GM20000 (cell line): ENCODE measurements at regions not wholly inside any gene's neighbourhood (a gene's known extent, or its start where the extent isn't known, plus 50 kb on each side); places are given as distances from the start of the nearest gene placed in this dataset.
"Not testable (repeated sequence)": the region's sequence is repeated elsewhere in the genome, so short reads cannot be mapped to it uniquely, and the experiment has no call there.

Experiments used
- DNase-seq: peaks from one replicate; pipeline ENCODE4 v3.0.0; 2012; ENCODE audit warnings: low spot score
- TF ChIP-seq, protein P1 (sequence below): IDR thresholded peaks from 2 replicates; pipeline ENCODE4 v1.5.1; 2012; ENCODE audit warnings: mild to moderate bottlenecking, control low read depth; ENCODE audit errors: extremely low read depth, missing control alignments

DNA sequence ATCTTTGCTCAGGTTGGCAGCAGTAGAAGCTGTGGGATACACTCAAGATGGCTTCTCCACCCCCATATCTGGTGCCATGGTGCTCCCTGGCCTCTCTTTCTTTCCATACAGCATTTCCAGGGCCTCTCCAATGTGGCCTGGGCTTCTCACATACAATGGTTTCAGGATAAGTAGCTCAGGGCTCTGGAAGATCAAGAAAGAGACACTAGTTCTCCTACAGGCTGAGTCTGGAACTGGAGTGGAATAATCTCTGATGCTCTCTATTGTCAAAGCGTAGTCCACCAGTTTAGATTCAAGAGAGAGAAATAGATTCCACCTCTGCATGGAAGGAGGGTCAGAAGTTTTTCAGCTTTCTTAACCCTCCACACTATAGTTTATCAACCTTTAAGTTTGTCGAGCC, 138.2 kb upstream of the AADAT start:
- no peak for DNase-seq
- TF ChIP-seq, protein P1, sequence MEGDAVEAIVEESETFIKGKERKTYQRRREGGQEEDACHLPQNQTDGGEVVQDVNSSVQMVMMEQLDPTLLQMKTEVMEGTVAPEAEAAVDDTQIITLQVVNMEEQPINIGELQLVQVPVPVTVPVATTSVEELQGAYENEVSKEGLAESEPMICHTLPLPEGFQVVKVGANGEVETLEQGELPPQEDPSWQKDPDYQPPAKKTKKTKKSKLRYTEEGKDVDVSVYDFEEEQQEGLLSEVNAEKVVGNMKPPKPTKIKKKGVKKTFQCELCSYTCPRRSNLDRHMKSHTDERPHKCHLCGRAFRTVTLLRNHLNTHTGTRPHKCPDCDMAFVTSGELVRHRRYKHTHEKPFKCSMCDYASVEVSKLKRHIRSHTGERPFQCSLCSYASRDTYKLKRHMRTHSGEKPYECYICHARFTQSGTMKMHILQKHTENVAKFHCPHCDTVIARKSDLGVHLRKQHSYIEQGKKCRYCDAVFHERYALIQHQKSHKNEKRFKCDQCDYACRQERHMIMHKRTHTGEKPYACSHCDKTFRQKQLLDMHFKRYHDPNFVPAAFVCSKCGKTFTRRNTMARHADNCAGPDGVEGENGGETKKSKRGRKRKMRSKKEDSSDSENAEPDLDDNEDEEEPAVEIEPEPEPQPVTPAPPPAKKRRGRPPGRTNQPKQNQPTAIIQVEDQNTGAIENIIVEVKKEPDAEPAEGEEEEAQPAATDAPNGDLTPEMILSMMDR: no peak

DNA sequence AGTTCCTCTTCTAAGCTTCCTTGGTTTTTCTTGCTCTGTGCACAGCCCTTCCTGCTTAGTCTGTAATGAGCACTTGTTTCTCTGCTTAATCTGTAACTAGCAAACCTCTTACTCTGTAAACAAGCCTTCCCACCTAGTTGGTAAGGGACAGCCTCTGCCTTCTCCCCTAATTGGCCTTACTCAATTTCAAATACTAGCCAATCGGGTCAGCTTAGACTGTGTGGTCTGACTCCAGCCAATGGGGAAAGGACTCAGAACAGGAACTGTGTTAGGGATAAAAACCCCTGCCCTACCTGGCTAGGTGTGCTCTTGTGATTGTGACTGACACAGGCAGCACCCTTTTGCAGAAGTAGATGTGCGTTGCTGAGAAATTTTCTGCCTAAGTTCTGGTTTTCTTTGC, 136.5 kb upstream of the AADAT start:
- no peak for DNase-seq
- TF ChIP-seq, protein P1: no peak

DNA sequence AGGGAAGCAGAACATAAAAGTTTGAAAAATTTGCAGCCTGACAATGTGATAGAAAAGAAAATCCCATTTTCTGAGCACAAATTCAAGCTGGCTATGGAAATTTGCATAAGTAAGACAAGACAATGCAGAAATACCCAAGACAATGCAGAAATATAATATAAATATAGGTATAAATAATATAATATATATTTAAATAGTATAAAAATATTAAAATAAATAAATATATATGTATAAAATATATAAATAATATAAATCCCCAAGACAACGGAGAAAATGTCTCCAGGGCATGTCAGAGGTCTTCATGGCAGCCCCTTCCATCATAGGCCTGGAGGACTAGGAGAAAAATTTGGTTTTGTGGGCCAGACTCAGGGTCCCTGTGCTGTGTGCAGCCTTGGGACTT, 125.0 kb upstream of the AADAT start:
- TF ChIP-seq, protein P1: no peak
- no peak for DNase-seq

DNA sequence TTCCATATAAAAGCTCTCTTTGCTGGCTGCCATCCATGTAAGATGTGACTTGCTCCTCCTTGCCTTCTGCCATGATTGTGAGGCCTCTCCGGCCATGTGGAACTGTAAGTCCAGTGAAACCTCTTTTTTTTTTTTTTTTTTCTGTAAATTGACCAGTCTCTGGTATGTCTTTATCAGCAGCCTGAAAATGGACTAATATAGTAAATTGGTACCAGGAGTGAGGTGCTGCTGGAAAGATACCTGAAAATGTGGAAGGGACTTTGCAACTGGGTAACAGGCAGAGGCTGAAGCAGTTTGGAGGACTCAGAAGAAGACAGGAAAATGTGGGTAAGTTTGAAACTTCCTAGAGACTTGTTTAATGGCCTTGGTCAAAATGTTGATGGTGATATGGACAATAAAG, 124.3 kb upstream of the AADAT start:
- TF ChIP-seq, protein P1: no peak
- no peak for DNase-seq

DNA sequence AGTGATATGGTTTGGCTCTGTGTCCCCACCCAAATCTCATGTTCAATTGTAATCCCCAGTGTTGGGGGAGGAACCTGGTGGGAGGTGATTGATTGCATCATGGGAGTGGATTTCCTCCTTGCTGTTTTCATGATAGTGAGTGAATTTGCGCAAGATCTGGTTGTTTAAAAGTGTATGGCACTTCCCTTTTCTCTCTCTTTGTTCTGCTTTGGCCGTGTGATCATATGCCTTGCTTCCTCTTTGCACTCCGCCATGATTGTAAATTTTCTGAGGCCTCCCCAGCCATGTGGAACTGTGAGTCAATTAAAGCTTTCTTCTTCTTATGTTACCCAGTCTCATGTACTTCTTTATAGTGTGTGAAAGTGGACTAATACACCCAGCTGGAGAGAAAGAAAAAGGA, 113.0 kb upstream of the AADAT start:
- TF ChIP-seq, protein P1: no peak

DNA sequence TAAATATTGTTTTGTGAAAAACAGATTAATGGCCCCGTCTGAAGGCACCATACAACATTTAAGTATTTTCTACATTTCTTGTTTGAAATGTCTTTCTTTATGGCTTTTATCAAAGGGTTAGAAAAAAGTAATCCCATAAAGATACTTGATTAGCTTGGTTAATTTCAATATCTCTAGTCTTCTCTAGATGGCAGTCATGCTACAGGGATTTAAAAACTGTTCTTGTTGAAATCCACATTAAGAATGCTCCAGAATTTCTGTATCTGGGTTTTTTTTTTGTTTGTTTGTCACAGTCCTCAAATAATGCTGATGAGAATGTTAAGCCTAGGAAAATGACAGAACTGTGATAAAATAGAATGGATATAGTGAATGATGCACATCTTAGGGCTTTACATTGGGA, 109.0 kb upstream of the AADAT start:
- TF ChIP-seq, protein P1: no peak
- no peak for DNase-seq

More for the DNA sequence above, 113.0 kb upstream of the AADAT start:
- DNase-seq: no peak

DNA sequence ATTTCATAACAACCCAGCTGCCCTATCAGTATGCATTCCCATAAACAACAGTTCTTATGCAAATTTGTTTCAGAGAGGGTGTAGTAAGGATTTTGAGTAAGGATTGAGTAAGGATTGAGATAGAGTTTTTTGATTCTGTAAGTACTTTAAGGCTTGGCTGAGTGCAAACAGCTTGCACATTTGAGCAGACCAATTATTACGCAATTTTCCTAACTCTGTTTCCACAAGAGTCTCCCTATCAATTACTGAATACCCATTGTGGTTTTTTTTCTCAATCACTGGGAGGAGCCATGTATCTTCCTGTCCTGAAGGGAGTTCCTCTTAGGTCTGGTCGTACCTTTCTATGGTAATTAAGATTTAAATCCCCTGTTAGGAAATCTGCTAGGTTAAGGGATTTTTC, 105.0 kb upstream of the AADAT start:
- DNase-seq: not testable (repeated sequence)

DNA sequence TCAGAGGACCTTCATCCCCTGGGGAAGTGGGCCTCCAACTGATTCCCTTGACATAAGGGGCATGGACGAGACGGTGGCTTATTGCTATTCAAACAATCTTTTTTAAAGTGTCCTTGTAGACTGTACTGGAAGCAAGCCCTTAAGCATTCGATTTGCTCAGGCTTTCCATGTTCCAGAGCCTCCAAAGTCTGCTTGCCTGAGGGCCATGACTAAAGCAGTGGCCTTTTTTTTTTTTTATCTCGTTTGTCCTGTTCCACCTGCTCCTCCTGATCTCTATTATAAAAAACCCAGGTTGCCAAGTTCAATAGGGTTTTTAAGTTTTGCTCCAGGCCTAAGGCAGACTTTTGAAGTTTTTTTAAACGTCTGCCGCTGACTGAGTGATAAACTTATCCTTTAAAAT, 103.7 kb upstream of the AADAT start:
- no peak for DNase-seq
- TF ChIP-seq, protein P1: no peak
